ENCODE measurements at regions not wholly inside any gene's neighbourhood (a gene's known extent, or its start where the extent isn't known, plus 50 kb on each side); places are given as distances from the start of the nearest gene placed in this dataset.

GRCh38 chr10:3942937-3943489, 158.0 kb upstream of the KLF6 start:
- TF ChIP-seq CTCF (IDR thresholded peaks at IDR 0.05): no peak
- TF ChIP-seq POLR2A (IDR thresholded peaks at IDR 0.05): no peak

All from testis (tissue), 2 donors.